IMR-90 (cell line): ENCODE measurements at regions not wholly inside any gene's neighbourhood (a gene's known extent, or its start where the extent isn't known, plus 50 kb on each side); places are given as distances from the start of the nearest gene placed in this dataset.

ENCODE experiments used
- ATAC-seq: fragments of 200-7000 bp; cut with Tn5 transposase; 2 replicates; pipeline ENCODE4 v1.9.1; 2020; ENCODE audit warnings: low read depth, mild to moderate bottlenecking, moderate library complexity
- BruUV-seq: library from RNA; stranded (reverse); fragments of 400-500 nt; replicated peaks from 2 replicates; lab custom pipeline; 2021; lab: Mats Ljungman, UMichigan
- CTCF ChIA-PET: fragments of 300-600 bp; formaldehyde crosslinking; extraction: SDS; loops from one replicate; lab custom pipeline; 2021; ENCODE audit warnings: antibody characterized with exemption; lab: Yijun Ruan, JAX
- POLR2A ChIA-PET: fragments of 300-600 bp; sonication (Branson Sonifier 250); formaldehyde crosslinking; loops from one replicate; lab custom pipeline; 2022; ENCODE audit warnings: antibody characterized with exemption; ENCODE audit not compliant: unreplicated experiment; lab: Charles Lee
- DNase-seq: peaks from one replicate; pipeline ENCODE4 v3.0.0; 2013
- H2AFZ ChIP-seq: replicated peaks from 2 replicates; pipeline ENCODE3; 2013; ENCODE audit warnings: low read length, mild to moderate bottlenecking; ENCODE audit not compliant: poor library complexity
- H2AK5ac ChIP-seq: 2 replicates; pipeline ENCODE4 v1.6.1; 2013; ENCODE audit warnings: low read depth, low read length, inconsistent platforms
- H2AK9ac ChIP-seq: replicated peaks from 2 replicates; pipeline ENCODE3; 2013; ENCODE audit warnings: mild to moderate bottlenecking, low read depth, low read length, moderate library complexity; ENCODE audit not compliant: poor library complexity
- H2BK120ac ChIP-seq: 2 replicates; pipeline ENCODE4 v1.6.1; 2013; ENCODE audit warnings: low read depth, low read length, inconsistent platforms
- H2BK15ac ChIP-seq: 3 replicates; pipeline ENCODE4 v1.6.1; 2013; ENCODE audit warnings: low read depth, low read length, inconsistent platforms
- H2BK20ac ChIP-seq: 2 replicates; pipeline ENCODE4 v1.6.1; 2013; ENCODE audit warnings: low read depth, mild to moderate bottlenecking, inconsistent platforms, low read length, moderate library complexity
- H2BK5ac ChIP-seq: 2 replicates; pipeline ENCODE4 v1.6.1; 2013; ENCODE audit warnings: mild to moderate bottlenecking, low read depth, low read length, inconsistent platforms; ENCODE audit not compliant: poor library complexity, severe bottlenecking
- H3K14ac ChIP-seq: replicated peaks from 2 replicates; pipeline ENCODE4 v1.6.1; 2013; ENCODE audit warnings: low read depth, low read length, inconsistent platforms
- H3K18ac ChIP-seq: 2 replicates; pipeline ENCODE4 v1.6.1; 2013; ENCODE audit warnings: low read depth, low read length, control low read depth
- H3K23ac ChIP-seq: 2 replicates; pipeline ENCODE4 v1.6.1; 2013; ENCODE audit warnings: low read depth, low read length, inconsistent platforms
- H3K27ac ChIP-seq: 2 replicates; pipeline ENCODE4 v1.5.1; 2013; ENCODE audit warnings: mild to moderate bottlenecking, control low read depth, low read length; ENCODE audit not compliant: insufficient read depth
- H3K27me3 ChIP-seq: 2 replicates; pipeline ENCODE4 v1.6.1; 2013; ENCODE audit warnings: low read length; ENCODE audit not compliant: control insufficient read depth, insufficient read depth
- H3K36me3 ChIP-seq: 2 replicates; pipeline ENCODE4 v1.6.1; 2013; ENCODE audit warnings: low read length, mixed read lengths; ENCODE audit not compliant: control insufficient read depth, insufficient read depth
- H3K4ac ChIP-seq: 2 replicates; pipeline ENCODE4 v1.6.1; 2013; ENCODE audit warnings: low read depth, low read length, inconsistent platforms
- H3K4me1 ChIP-seq: 2 replicates; pipeline ENCODE4 v1.6.1; 2013; ENCODE audit warnings: low read length, mixed read lengths; ENCODE audit not compliant: control insufficient read depth, insufficient read depth
- H3K4me2 ChIP-seq: 2 replicates; pipeline ENCODE4 v1.6.1; 2013; ENCODE audit warnings: low read depth, mild to moderate bottlenecking, control low read depth, low read length, moderate library complexity
- H3K4me3 ChIP-seq: 2 replicates; pipeline ENCODE4 v1.5.1; 2013; ENCODE audit warnings: low read depth, mild to moderate bottlenecking, control low read depth, low read length, moderate library complexity; ENCODE audit not compliant: insufficient read depth
- H3K56ac ChIP-seq: 2 replicates; pipeline ENCODE4 v1.6.1; 2013; ENCODE audit warnings: low read length, inconsistent platforms; ENCODE audit not compliant: insufficient read depth; ENCODE audit errors: extremely low read depth
- H3K79me1 ChIP-seq, 2 experiments: 2 replicates each; pipeline ENCODE4 v1.6.1; 2013; ENCODE audit warnings: low read length in 2 of 2, inconsistent platforms in 1 of 2, low read depth in 1 of 2
- H3K9ac ChIP-seq: 2 replicates; pipeline ENCODE4 v1.6.1; 2013; ENCODE audit warnings: low read depth, low read length, control low read depth
- H3K9me1 ChIP-seq: 2 replicates; pipeline ENCODE4 v1.6.1; 2013; ENCODE audit warnings: low read length, inconsistent platforms; ENCODE audit not compliant: insufficient read depth
- H3K9me3 ChIP-seq: 2 replicates; pipeline ENCODE4 v1.6.1; 2013; ENCODE audit warnings: low read length; ENCODE audit not compliant: control insufficient read depth, insufficient read depth
- H4K20me1 ChIP-seq: 2 replicates; pipeline ENCODE4 v1.6.1; 2013; ENCODE audit warnings: low read length, inconsistent platforms; ENCODE audit not compliant: insufficient read depth
- H4K5ac ChIP-seq: 2 replicates; pipeline ENCODE4 v1.6.1; 2013; ENCODE audit warnings: mild to moderate bottlenecking, low read depth, low read length, control low read depth
- H4K8ac ChIP-seq, 2 experiments: 2 replicates each; pipeline ENCODE4 v1.6.1; 2013; ENCODE audit warnings: low read depth in 2 of 2, low read length in 2 of 2, control low read depth in 1 of 2, inconsistent platforms in 1 of 2
- H4K91ac ChIP-seq: 2 replicates; pipeline ENCODE4 v1.6.1; 2013; ENCODE audit warnings: low read depth, low read length, inconsistent platforms; ENCODE audit not compliant: insufficient read depth
- BHLHE40 ChIP-seq: fragments of 150-350 bp; IDR thresholded peaks from 2 replicates; pipeline ENCODE4 v1.6.1; 2016; ENCODE audit warnings: mild to moderate bottlenecking, low read depth, low read length
- CEBPB ChIP-seq: IDR thresholded peaks from 2 replicates; pipeline ENCODE4 v1.6.1; 2012; ENCODE audit warnings: low read depth, low read length, improper control_type of control experiment
- CHD1 ChIP-seq: IDR thresholded peaks from 2 replicates; pipeline ENCODE4 v1.6.1; 2012; ENCODE audit warnings: low read depth, low read length, improper control_type of control experiment
- CTCF ChIP-seq: conservative IDR thresholded peaks from 2 replicates; pipeline ENCODE4 v1.5.1; 2012; ENCODE audit warnings: mild to moderate bottlenecking, low read depth, low read length, improper control_type of control experiment
- FOS ChIP-seq: fragments of 150-350 bp; IDR thresholded peaks from 2 replicates; pipeline ENCODE4 v1.6.1; 2016; ENCODE audit warnings: low read depth, low read length
- MAFK ChIP-seq: IDR thresholded peaks from 2 replicates; pipeline ENCODE4 v1.6.1; 2012; ENCODE audit warnings: low read depth, low read length, improper control_type of control experiment
- MAZ ChIP-seq: IDR thresholded peaks from 2 replicates; pipeline ENCODE4 v1.6.1; 2012; ENCODE audit warnings: low read depth, mild to moderate bottlenecking, low read length, improper control_type of control experiment, moderate library complexity, borderline replicate concordance
- MXI1 ChIP-seq: IDR thresholded peaks from 2 replicates; pipeline ENCODE4 v1.6.1; 2012; ENCODE audit warnings: low read depth, mild to moderate bottlenecking, low read length, moderate library complexity, borderline replicate concordance
- NFE2L2 ChIP-seq: fragments of 150-350 bp; IDR thresholded peaks from 2 replicates; pipeline ENCODE4 v1.6.1; 2016; ENCODE audit warnings: low read depth, mild to moderate bottlenecking, low read length
- POLR2A ChIP-seq: IDR thresholded peaks from 2 replicates; pipeline ENCODE4 v1.6.1; 2012; ENCODE audit warnings: mild to moderate bottlenecking, low read depth, low read length
- RAD21 ChIP-seq: IDR thresholded peaks from 2 replicates; pipeline ENCODE4 v1.6.1; 2012; ENCODE audit warnings: low read length, improper control_type of control experiment
- RCOR1 ChIP-seq: IDR thresholded peaks from 2 replicates; pipeline ENCODE4 v1.6.1; 2012; ENCODE audit warnings: mild to moderate bottlenecking, low read length, improper control_type of control experiment; ENCODE audit not compliant: insufficient replicate concordance
- RFX5 ChIP-seq: IDR thresholded peaks from 2 replicates; pipeline ENCODE4 v1.8.0; 2012; ENCODE audit warnings: low read depth, mild to moderate bottlenecking, low read length, moderate library complexity
- SMC3 ChIP-seq: fragments of 150-350 bp; IDR thresholded peaks from 2 replicates; pipeline ENCODE4 v1.6.1; 2016; ENCODE audit warnings: low read depth, mild to moderate bottlenecking, antibody characterized with exemption, low read length, moderate library complexity
- USF2 ChIP-seq: fragments of 150-350 bp; IDR thresholded peaks from 2 replicates; pipeline ENCODE4 v1.6.1; 2017; ENCODE audit warnings: mild to moderate bottlenecking, antibody characterized with exemption, low read length, low read depth
- WGBS, 2 experiments: methylation state at CpG; one replicate each; pipeline versions ENCODE4 v1.1.5 to v1.1.7; 2013; ENCODE audit warnings: missing lambda C conversion rate in 2 of 2; ENCODE audit not compliant: insufficient read length in 1 of 2; ENCODE audit errors: extremely low coverage in 2 of 2; 5-methylcytosine and 5-hydroxymethylcytosine counted together
- dilution Hi-C: fragments of 300-500 bp; cut with HindIII; formaldehyde crosslinking; loops from one replicate; pipeline ENCODE4 v1.14.3; 2018; ENCODE audit warnings: low sequenced_read_pairs; ENCODE audit not compliant: unreplicated experiment
- in situ Hi-C: fragments of 300-500 bp; cut with MboI; formaldehyde crosslinking; loops from 3 replicates; pipeline ENCODE4 v1.14.3; 2019; ENCODE audit warnings: low sequenced_read_pairs, inconsistent platforms, mixed read lengths
- intact Hi-C: fragments of 100-400 bp; cut with micrococcal nuclease; formaldehyde crosslinking; loops from 2 replicates; pipeline ENCODE4 v1.10.0; 2022
- TF ChIP-seq, protein P1 (sequence below): fragments of 150-350 bp; IDR thresholded peaks from 2 replicates; pipeline ENCODE4 v1.6.1; 2016; ENCODE audit warnings: low read depth, mild to moderate bottlenecking, low read length, moderate library complexity, borderline replicate concordance

GRCh38 chr2:129144082-129144791 is 825.6 kb upstream of the HS6ST1 start:
- Histone ChIP-seq H3K9ac (no peak overlapping the region), H3K27me3 (no peaks in the 10 kb centered on the region), H3K9me3 (peaks cover 6% of the 10 kb centered on the region; the same call in 1 of the 2 replicates), H2BK5ac (no peak overlapping the region), H3K4me3 (no peak overlapping the region), H2BK15ac (no peak overlapping the region), H3K56ac (no peak overlapping the region), H2AFZ (no peak overlapping the region), H2BK120ac (no peak overlapping the region), H3K79me1 (no peaks in the 10 kb centered on the region), H4K5ac (no peak overlapping the region), H3K18ac (no peak overlapping the region), H2AK9ac (no peak overlapping the region), H3K27ac (no peak overlapping the region), H4K8ac (no peak overlapping the region), H3K9me1 (no peaks in the 10 kb centered on the region), H2BK20ac (no peak overlapping the region), H3K4me2 (no peak overlapping the region), H3K4ac (no peak overlapping the region), H3K4me1 (no peaks in the 10 kb centered on the region), H4K91ac (no peak overlapping the region), H3K14ac (no peak overlapping the region), H4K20me1 (no peaks in the 10 kb centered on the region), H2AK5ac (no peak overlapping the region), H3K23ac (no peak overlapping the region), H3K36me3 (no peaks in the 10 kb centered on the region)
- intact Hi-C loops = no loop called here
- ATAC-seq (no peak), DNase-seq (no peak)
- WGBS, 2 experiments = 64% methylated on average over 5 of the region's 42 CpGs; no CpG with 5 or more reads in 1 of the 2 experiments
- TF ChIP-seq CTCF = no peak
- TF ChIP-seq POLR2A = no peak
- no peak for TF ChIP-seq BHLHE40
- no peak for TF ChIP-seq MAZ
- TF ChIP-seq NFE2L2 = no peak
- no peak for TF ChIP-seq CEBPB
- TF ChIP-seq USF2 = no peak
- TF ChIP-seq FOS = no peak
- TF ChIP-seq CHD1 = no peak
- no peak for TF ChIP-seq RCOR1
- TF ChIP-seq RFX5 = no peak
- TF ChIP-seq, protein P1, sequence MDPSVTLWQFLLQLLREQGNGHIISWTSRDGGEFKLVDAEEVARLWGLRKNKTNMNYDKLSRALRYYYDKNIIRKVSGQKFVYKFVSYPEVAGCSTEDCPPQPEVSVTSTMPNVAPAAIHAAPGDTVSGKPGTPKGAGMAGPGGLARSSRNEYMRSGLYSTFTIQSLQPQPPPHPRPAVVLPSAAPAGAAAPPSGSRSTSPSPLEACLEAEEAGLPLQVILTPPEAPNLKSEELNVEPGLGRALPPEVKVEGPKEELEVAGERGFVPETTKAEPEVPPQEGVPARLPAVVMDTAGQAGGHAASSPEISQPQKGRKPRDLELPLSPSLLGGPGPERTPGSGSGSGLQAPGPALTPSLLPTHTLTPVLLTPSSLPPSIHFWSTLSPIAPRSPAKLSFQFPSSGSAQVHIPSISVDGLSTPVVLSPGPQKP = no peak
- no peak for TF ChIP-seq MXI1
- no peak for TF ChIP-seq SMC3
- TF ChIP-seq RAD21 = no peak
- TF ChIP-seq MAFK = no peak
- BruUV-seq = no TSS peak
- in situ Hi-C loops = no loop called here
- dilution Hi-C loops = no loop called here
- CTCF ChIA-PET = no interaction called here
- POLR2A ChIA-PET = no interaction called here
